ENCODE measurements at regions not wholly inside any gene's neighbourhood (a gene's known extent, or its start where the extent isn't known, plus 50 kb on each side); places are given as distances from the start of the nearest gene placed in this dataset.

- DNase-seq, result no peak
Measured at GRCh38 chr3:8365541-8365940, 136.1 kb upstream of the LMCD1 start.

- no peak for DNase-seq
Measured at GRCh38 chr3:8366219-8366810, 135.3 kb upstream of the LMCD1 start.

- DNase-seq, result no peak
Measured at GRCh38 chr3:8368598-8368997, 133.0 kb upstream of the LMCD1 start.

GRCh38 chr3:8369638-8370037, 132.0 kb upstream of the LMCD1 start:
- DNase-seq, result no peak

- DNase-seq, result no peak
Measured at GRCh38 chr3:8371085-8371551, 130.5 kb upstream of the LMCD1 start.

- DNase-seq, result no peak
Measured at GRCh38 chr3:8371960-8372463, 129.6 kb upstream of the LMCD1 start.

- no peak for DNase-seq
Measured at GRCh38 chr3:8380904-8381704, 120.5 kb upstream of the LMCD1 start.

GRCh38 chr3:8385848-8386620, 115.6 kb upstream of the LMCD1 start:
- DNase-seq, result no peak

- DNase-seq, result no peak
Measured at GRCh38 chr3:8387571-8387970, 114.1 kb upstream of the LMCD1 start.

- DNase-seq, result no peak
Measured at GRCh38 chr3:8399686-8400085, 101.9 kb upstream of the LMCD1 start.

- DNase-seq, result no peak
Measured at GRCh38 chr3:8400911-8401310, 100.7 kb upstream of the LMCD1 start.

GRCh38 chr3:8403996-8404395, 97.6 kb upstream of the LMCD1 start:
- DNase-seq, result no peak

- no peak for DNase-seq
Measured at GRCh38 chr3:8405144-8405543, 96.5 kb upstream of the LMCD1 start.

GRCh38 chr3:8406479-8406878, 95.1 kb upstream of the LMCD1 start:
- DNase-seq, result no peak

GRCh38 chr3:8413337-8413926, 88.2 kb upstream of the LMCD1 start:
- DNase-seq, result no peak

- no peak for DNase-seq
Measured at GRCh38 chr3:8416965-8417364, 84.7 kb upstream of the LMCD1 start.

GRCh38 chr3:8420612-8421011, 81.0 kb upstream of the LMCD1 start:
- no peak for DNase-seq

- DNase-seq, result no peak
Measured at GRCh38 chr3:8421267-8421666, 80.4 kb upstream of the LMCD1 start.

- no peak for DNase-seq
Measured at GRCh38 chr3:8421711-8422110, 79.9 kb upstream of the LMCD1 start.

- no peak for DNase-seq
Measured at GRCh38 chr3:8423307-8423706, 78.3 kb upstream of the LMCD1 start.

GRCh38 chr3:8424281-8424680, 77.3 kb upstream of the LMCD1 start:
- no peak for DNase-seq

- no peak for DNase-seq
Measured at GRCh38 chr3:8436661-8437287, 64.8 kb upstream of the LMCD1 start.
